ENCODE measurements at regions not wholly inside any gene's neighbourhood (a gene's known extent, or its start where the extent isn't known, plus 50 kb on each side); places are given as distances from the start of the nearest gene placed in this dataset.

GRCh38 chr9:3696368-3696767 is 170.6 kb upstream of the RFX3 start:
- Histone ChIP-seq H3K4me2 (no peak overlapping the region), H3K36me3 (no peaks in the 10 kb centered on the region), H3K79me2 (ENCODE audit: low read depth) (no peaks in the 10 kb centered on the region), H3K4me3 (no peak overlapping the region), H3K27ac (no peak overlapping the region), H4K20me1 (ENCODE audit: low read depth) (no peaks in the 10 kb centered on the region), H3F3A (ENCODE audit: low read depth) (no peaks in the 10 kb centered on the region), H3K9ac (no peak overlapping the region), H2AFZ (replicated peaks) (no peak overlapping the region), H3K4me1 (peaks cover 8% of the 10 kb centered on the region), H3K27me3 (no peaks in the 10 kb centered on the region), H3K9me3 (ENCODE audit: low read depth) (no peaks in the 10 kb centered on the region)
- Mint-ChIP-seq H3K4me3 (no peak overlapping the region), H3K36me3 (no peaks in the 10 kb centered on the region), H3K27ac (no peak overlapping the region), H3K4me1 (no peaks in the 10 kb centered on the region), H3K9me3 (no peaks in the 10 kb centered on the region), H3K27me3 (ENCODE audit: insufficient read depth, low read depth) (no peaks in the 10 kb centered on the region)
- DNase-seq (ENCODE audit: low spot score) = no peak
- TF ChIP-seq EZH2 (IDR thresholded peaks at IDR 0.05) (no peak), CTCF (IDR thresholded peaks at IDR 0.05) (no peak), EZH2phosphoT487 (IDR thresholded peaks at IDR 0.05) (no peak)

- no peak overlapping the region for H3K27ac ChIP-seq
- H4K20me1 ChIP-seq (ENCODE audit: low read depth) = no peaks in the 10 kb centered on the region
- no peak overlapping the region for H3K4me3 Mint-ChIP-seq
- no peak overlapping the region for H3K4me3 ChIP-seq
- H3K27ac Mint-ChIP-seq = no peak overlapping the region
- no peak overlapping the region for H2AFZ ChIP-seq (replicated peaks)
- H3K4me1 ChIP-seq = peaks cover 8% of the 10 kb centered on the region
- no peak for TF ChIP-seq CTCF (IDR thresholded peaks at IDR 0.05)
- TF ChIP-seq EZH2phosphoT487 (IDR thresholded peaks at IDR 0.05) = no peak
- no peak for TF ChIP-seq EZH2 (IDR thresholded peaks at IDR 0.05)
- H3K36me3 ChIP-seq = no peaks in the 10 kb centered on the region
- no peak overlapping the region for H3K9ac ChIP-seq
- DNase-seq (ENCODE audit: low spot score) = no peak
- peaks cover 2% of the 10 kb centered on the region for H3K36me3 Mint-ChIP-seq
- H3K27me3 ChIP-seq = no peaks in the 10 kb centered on the region
- no peaks in the 10 kb centered on the region for H3K79me2 ChIP-seq (ENCODE audit: low read depth)
- no peaks in the 10 kb centered on the region for H3K9me3 Mint-ChIP-seq
- H3K4me1 Mint-ChIP-seq = no peaks in the 10 kb centered on the region
- H3F3A ChIP-seq (ENCODE audit: low read depth) = no peaks in the 10 kb centered on the region
- no peaks in the 10 kb centered on the region for H3K27me3 Mint-ChIP-seq (ENCODE audit: insufficient read depth, low read depth)
- no peak overlapping the region for H3K4me2 ChIP-seq
- no peaks in the 10 kb centered on the region for H3K9me3 ChIP-seq (ENCODE audit: low read depth)
Measured at GRCh38 chr9:3692606-3693005, 166.8 kb upstream of the RFX3 start.

- no peaks in the 10 kb centered on the region for H3K36me3 ChIP-seq
- H3K4me3 ChIP-seq = no peak overlapping the region
- H3K27ac ChIP-seq = no peak overlapping the region
- H2AFZ ChIP-seq (replicated peaks) = no peak overlapping the region
- no peaks in the 10 kb centered on the region for H3K79me2 ChIP-seq (ENCODE audit: low read depth)
- no peak overlapping the region for H3K4me3 Mint-ChIP-seq
- DNase-seq (ENCODE audit: low spot score) = no peak
- no peaks in the 10 kb centered on the region for H3K27me3 ChIP-seq
- H3F3A ChIP-seq (ENCODE audit: low read depth) = no peaks in the 10 kb centered on the region
- no peaks in the 10 kb centered on the region for H3K4me1 Mint-ChIP-seq
- H3K4me1 ChIP-seq = no peaks in the 10 kb centered on the region
- no peaks in the 10 kb centered on the region for H4K20me1 ChIP-seq (ENCODE audit: low read depth)
- TF ChIP-seq CTCF (IDR thresholded peaks at IDR 0.05) (no peak), EZH2 (IDR thresholded peaks at IDR 0.05) (no peak)
- H3K9me3 ChIP-seq (ENCODE audit: low read depth) = no peaks in the 10 kb centered on the region
- no peaks in the 10 kb centered on the region for H3K9me3 Mint-ChIP-seq
- H3K9ac ChIP-seq = no peak overlapping the region
- H3K4me2 ChIP-seq = no peak overlapping the region
- peaks cover 2% of the 10 kb centered on the region for H3K36me3 Mint-ChIP-seq
- no peaks in the 10 kb centered on the region for H3K27me3 Mint-ChIP-seq (ENCODE audit: insufficient read depth, low read depth)
- no peak overlapping the region for H3K27ac Mint-ChIP-seq
Measured at GRCh38 chr9:3689555-3689954, 163.8 kb upstream of the RFX3 start.

- no peaks in the 10 kb centered on the region for H3K4me1 Mint-ChIP-seq
- Histone ChIP-seq H4K20me1 (ENCODE audit: low read depth) (no peaks in the 10 kb centered on the region), H3K4me3 (no peak overlapping the region), H3K79me2 (ENCODE audit: low read depth) (no peaks in the 10 kb centered on the region), H3K4me1 (no peaks in the 10 kb centered on the region), H3K9me3 (ENCODE audit: low read depth) (no peaks in the 10 kb centered on the region), H3K27me3 (no peaks in the 10 kb centered on the region), H3K9ac (no peak overlapping the region), H3K27ac (no peak overlapping the region), H2AFZ (replicated peaks) (no peak overlapping the region), H3K36me3 (no peaks in the 10 kb centered on the region), H3F3A (ENCODE audit: low read depth) (no peaks in the 10 kb centered on the region), H3K4me2 (no peak overlapping the region)
- H3K4me3 Mint-ChIP-seq = no peak overlapping the region
- peaks cover 2% of the 10 kb centered on the region for H3K36me3 Mint-ChIP-seq
- no peaks in the 10 kb centered on the region for H3K9me3 Mint-ChIP-seq
- no peak for DNase-seq (ENCODE audit: low spot score)
- no peaks in the 10 kb centered on the region for H3K27me3 Mint-ChIP-seq (ENCODE audit: insufficient read depth, low read depth)
- H3K27ac Mint-ChIP-seq = no peak overlapping the region
- TF ChIP-seq EZH2phosphoT487 (IDR thresholded peaks at IDR 0.05) (no peak), EZH2 (IDR thresholded peaks at IDR 0.05) (no peak), CTCF (IDR thresholded peaks at IDR 0.05) (no peak)
Measured at GRCh38 chr9:3687145-3687544, 161.3 kb upstream of the RFX3 start.

Data from neural progenitor cell (in vitro differentiated cells).